ENCODE measurements at regions not wholly inside any gene's neighbourhood (a gene's known extent, or its start where the extent isn't known, plus 50 kb on each side); places are given as distances from the start of the nearest gene placed in this dataset.

GRCh38 chr9:75391497-75391896 is 303.2 kb downstream of the OSTF1 start:
- TF ChIP-seq, protein P1, sequence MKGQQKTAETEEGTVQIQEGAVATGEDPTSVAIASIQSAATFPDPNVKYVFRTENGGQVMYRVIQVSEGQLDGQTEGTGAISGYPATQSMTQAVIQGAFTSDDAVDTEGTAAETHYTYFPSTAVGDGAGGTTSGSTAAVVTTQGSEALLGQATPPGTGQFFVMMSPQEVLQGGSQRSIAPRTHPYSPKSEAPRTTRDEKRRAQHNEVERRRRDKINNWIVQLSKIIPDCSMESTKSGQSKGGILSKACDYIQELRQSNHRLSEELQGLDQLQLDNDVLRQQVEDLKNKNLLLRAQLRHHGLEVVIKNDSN (IDR thresholded peaks at IDR 0.05), result no peak
- TF ChIP-seq YY1 (IDR thresholded peaks at IDR 0.05; ENCODE audit: low read depth) (no peak), EGR1 (IDR thresholded peaks at IDR 0.05) (no peak), ZBTB7A (IDR thresholded peaks at IDR 0.05; ENCODE audit: low read depth) (no peak)

All from Ishikawa (cell line).